ENCODE measurements at regions not wholly inside any gene's neighbourhood (a gene's known extent, or its start where the extent isn't known, plus 50 kb on each side); places are given as distances from the start of the nearest gene placed in this dataset.

- TF ChIP-seq POLR2AphosphoS5 (IDR thresholded peaks at IDR 0.05) (no peak), CTCF (IDR thresholded peaks at IDR 0.05) (no peak), EP300 (IDR thresholded peaks at IDR 0.05) (no peak)
Observed at GRCh38 chr1:213560226-213560625, 427.5 kb upstream of the PROX1 start.
